H1 (cell line): ENCODE measurements at regions not wholly inside any gene's neighbourhood (a gene's known extent, or its start where the extent isn't known, plus 50 kb on each side); places are given as distances from the start of the nearest gene placed in this dataset.

ENCODE experiments used
- CTCF ChIA-PET: fragments of 300-600 bp; sonication (Branson Sonifier 250); formaldehyde crosslinking; loops from one replicate; lab custom pipeline; 2021; ENCODE audit not compliant: partially characterized antibody; lab: Charles Lee
- POLR2A ChIA-PET: fragments of 300-600 bp; sonication (Branson Sonifier 250); formaldehyde crosslinking; loops from one replicate; lab custom pipeline; 2021; ENCODE audit warnings: inconsistent platforms; ENCODE audit not compliant: partially characterized antibody; lab: Charles Lee
- DNase-seq, 2 experiments: peaks; one replicate each; pipeline versions ENCODE4 v3.0.0 to v3.0.0-alpha.2; 2010 to 2022; ENCODE audit warnings: low spot score in 2 of 2, low read depth in 1 of 2, mixed read lengths in 1 of 2
- FAIRE-seq: peaks from 2 replicates; lab custom pipeline; 2011; peaks lifted over from hg19 to GRCh38; lab: Jason Lieb, UNC
- H2AFZ ChIP-seq: 2 replicates; pipeline ENCODE4 v1.8.1; 2012; ENCODE audit warnings: low read length, inconsistent platforms
- H2AK5ac ChIP-seq: 2 replicates; pipeline ENCODE4 v1.6.1; 2013; ENCODE audit warnings: low read depth, low read length
- H2BK120ac ChIP-seq: replicated peaks from 2 replicates; pipeline ENCODE3; 2013; ENCODE audit warnings: low read depth, low read length, inconsistent platforms
- H2BK12ac ChIP-seq: 2 replicates; pipeline ENCODE4 v1.6.1; 2013; ENCODE audit warnings: low read depth, low read length
- H2BK15ac ChIP-seq: 2 replicates; pipeline ENCODE4 v1.6.1; 2013; ENCODE audit warnings: low read length
- H2BK20ac ChIP-seq: 2 replicates; pipeline ENCODE4 v1.6.1; 2013; ENCODE audit warnings: low read length
- H2BK5ac ChIP-seq: 2 replicates; pipeline ENCODE4 v1.6.1; 2013; ENCODE audit warnings: low read depth, low read length
- H3K14ac ChIP-seq: 2 replicates; pipeline ENCODE4 v1.6.1; 2013; ENCODE audit warnings: inconsistent platforms; ENCODE audit not compliant: insufficient read length
- H3K18ac ChIP-seq: 2 replicates; pipeline ENCODE4 v1.6.1; 2013; ENCODE audit warnings: low read length; ENCODE audit errors: extremely low read depth
- H3K23ac ChIP-seq: 2 replicates; pipeline ENCODE4 v1.6.1; 2013; ENCODE audit warnings: inconsistent platforms; ENCODE audit not compliant: insufficient read length
- H3K23me2 ChIP-seq: 2 replicates; pipeline ENCODE4 v1.6.1; 2013; ENCODE audit warnings: low read depth, low read length
- H3K27ac ChIP-seq: 2 replicates; pipeline ENCODE4 v1.6.1; 2011; ENCODE audit warnings: low read depth, low read length, inconsistent platforms
- H3K27me3 ChIP-seq, 4 experiments: replicated peaks in 1 of 4; 1 replicate in 1 of 4; 2 replicates in 3 of 4; pipeline versions ENCODE4 v1.6.1 to v1.8.1; 2011 to 2013; ENCODE audit warnings: low read length in 3 of 4, mild to moderate bottlenecking in 3 of 4, inconsistent platforms in 2 of 4, mixed read lengths in 2 of 4, moderate library complexity in 1 of 4; ENCODE audit not compliant: control insufficient read depth in 3 of 4, insufficient read depth in 3 of 4; ENCODE audit errors: extremely low read depth in 1 of 4
- H3K36me3 ChIP-seq, 4 experiments: 2 replicates each; pipeline versions ENCODE4 v1.6.1 to v1.8.1; 2011 to 2013; ENCODE audit warnings: mild to moderate bottlenecking in 4 of 4, low read length in 3 of 4, moderate library complexity in 2 of 4, control low read depth in 1 of 4, inconsistent platforms in 1 of 4; ENCODE audit not compliant: insufficient read depth in 4 of 4, control insufficient read depth in 2 of 4
- H3K4ac ChIP-seq: replicated peaks from 2 replicates; pipeline ENCODE3; 2013; ENCODE audit warnings: low read length, low read depth, mixed read lengths, inconsistent platforms; ENCODE audit not compliant: insufficient read length
- H3K4me1 ChIP-seq, 4 experiments: replicated peaks in 1 of 4; 1 replicate in 1 of 4; 2 replicates in 3 of 4; pipeline versions ENCODE4 v1.6.1 to v1.8.1; 2011 to 2013; ENCODE audit warnings: low read length in 3 of 4, inconsistent platforms in 2 of 4, mixed read lengths in 1 of 4; ENCODE audit not compliant: insufficient read depth in 4 of 4, control insufficient read depth in 3 of 4
- H3K4me2 ChIP-seq, 2 experiments: 2 replicates each; pipeline versions ENCODE4 v1.6.1 to v1.8.1; 2011 to 2013; ENCODE audit warnings: low read depth in 2 of 2, low read length in 2 of 2, control low read depth in 1 of 2, inconsistent platforms in 1 of 2, mild to moderate bottlenecking in 1 of 2; ENCODE audit not compliant: insufficient read depth in 1 of 2
- H3K4me3 ChIP-seq, 4 experiments: fragments of 200-600, 300-600 bp in 1 of 4; sonication (generic), shearing (Covaris generic), sonication (Bioruptor Twin) in 1 of 4; 2 replicates each; pipeline versions ENCODE4 v1.5.1 to v1.8.1; 2011 to 2016; ENCODE audit warnings: low read length in 4 of 4, low read depth in 3 of 4, control low read depth in 2 of 4, inconsistent platforms in 2 of 4, mild to moderate bottlenecking in 2 of 4, mixed read lengths in 1 of 4, moderate library complexity in 1 of 4; ENCODE audit not compliant: insufficient read depth in 2 of 4; ENCODE audit errors: extremely low read depth in 1 of 4
- H3K56ac ChIP-seq: replicated peaks from 2 replicates; pipeline ENCODE3; 2013; ENCODE audit warnings: low read depth, mild to moderate bottlenecking, mixed read lengths, low read length, inconsistent platforms; ENCODE audit not compliant: insufficient read length
- H3K79me1 ChIP-seq: 2 replicates; pipeline ENCODE4 v1.6.1; 2013; ENCODE audit warnings: low read depth, low read length, control low read depth
- H3K79me2 ChIP-seq, 2 experiments: 2 replicates each; pipeline versions ENCODE4 v1.6.1 to v1.8.1; 2012 to 2013; ENCODE audit warnings: low read length in 2 of 2, mild to moderate bottlenecking in 2 of 2, inconsistent platforms in 1 of 2; ENCODE audit not compliant: insufficient read depth in 2 of 2, control insufficient read depth in 1 of 2
- H3K9ac ChIP-seq, 4 experiments: replicated peaks in 1 of 4; 1 replicate in 1 of 4; 2 replicates in 3 of 4; pipeline versions ENCODE4 v1.6.1 to v1.8.1; 2011 to 2013; ENCODE audit warnings: low read depth in 3 of 4, low read length in 3 of 4, control low read depth in 2 of 4, mild to moderate bottlenecking in 2 of 4, moderate library complexity in 2 of 4, inconsistent platforms in 1 of 4; ENCODE audit errors: extremely low read depth in 1 of 4
- H3K9me3 ChIP-seq, 2 experiments: 2 replicates each; pipeline versions ENCODE4 v1.6.1 to v1.8.1; 2012 to 2013; ENCODE audit warnings: mild to moderate bottlenecking in 2 of 2, moderate library complexity in 2 of 2, control low read depth in 1 of 2, inconsistent platforms in 1 of 2, low read depth in 1 of 2, low read length in 1 of 2, mixed read lengths in 1 of 2; ENCODE audit not compliant: insufficient read depth in 2 of 2
- H4K20me1 ChIP-seq, 2 experiments: replicated peaks in 1 of 2; 2 replicates each; pipeline versions ENCODE3 to v1.8.1; 2011 to 2013; ENCODE audit warnings: inconsistent platforms in 2 of 2, low read length in 2 of 2, mild to moderate bottlenecking in 1 of 2; ENCODE audit not compliant: insufficient read depth in 2 of 2, control insufficient read depth in 1 of 2
- H4K5ac ChIP-seq: 2 replicates; pipeline ENCODE4 v1.6.1; 2013; ENCODE audit warnings: low read length, low read depth, mixed read lengths, inconsistent platforms; ENCODE audit not compliant: insufficient read length
- H4K8ac ChIP-seq: 2 replicates; pipeline ENCODE4 v1.8.0; 2013; ENCODE audit warnings: mild to moderate bottlenecking, moderate library complexity, low read length, inconsistent platforms; ENCODE audit not compliant: insufficient read depth; ENCODE audit errors: extremely low read depth
- H4K91ac ChIP-seq: replicated peaks from 2 replicates; pipeline ENCODE3; 2013; ENCODE audit warnings: low read length, mixed read lengths, inconsistent platforms; ENCODE audit not compliant: insufficient read length
- GABPA ChIP-seq: IDR thresholded peaks from 2 replicates; pipeline ENCODE4 v1.6.1; 2011; ENCODE audit warnings: mild to moderate bottlenecking, low read length, moderate library complexity, borderline replicate concordance; ENCODE audit not compliant: insufficient read depth
- POLR2AphosphoS5 ChIP-seq: IDR thresholded peaks from 2 replicates; pipeline ENCODE4 v1.6.1; 2011; ENCODE audit warnings: low read depth, low read length
- RBBP5 ChIP-seq: IDR thresholded peaks from 2 replicates; pipeline ENCODE4 v1.7.1; 2012; ENCODE audit warnings: low read depth, mild to moderate bottlenecking, inconsistent platforms, low read length, moderate library complexity, borderline replicate concordance
- RFX5 ChIP-seq: IDR thresholded peaks from 2 replicates; pipeline ENCODE4 v1.6.1; 2011; ENCODE audit warnings: low read depth, low read length, improper control_type of control experiment, borderline replicate concordance
- SIX5 ChIP-seq: IDR thresholded peaks from 2 replicates; pipeline ENCODE4 v1.6.1; 2011; ENCODE audit warnings: mild to moderate bottlenecking, low read depth, low read length
- SP1 ChIP-seq: IDR thresholded peaks from 2 replicates; pipeline ENCODE4 v1.6.1; 2011; ENCODE audit warnings: low read depth, low read length
- SP2 ChIP-seq: IDR thresholded peaks from 2 replicates; pipeline ENCODE4 v1.6.1; 2012; ENCODE audit warnings: mild to moderate bottlenecking, low read length, inconsistent platforms
- ZNF274 ChIP-seq: IDR thresholded peaks from 2 replicates; pipeline ENCODE4 v1.7.0; 2012; ENCODE audit warnings: low read length, borderline replicate concordance; ENCODE audit errors: extremely low read depth
- WGBS, 2 experiments: shearing (Covaris generic) in 1 of 2; methylation state at CpG; one replicate each; pipeline versions ENCODE4 v1.1.6 to v1.1.7; 2013 to 2015; ENCODE audit warnings: low lambda C conversion rate in 2 of 2, mixed read lengths in 2 of 2, inconsistent platforms in 1 of 2, low coverage in 1 of 2, missing lambda C conversion rate in 1 of 2; ENCODE audit not compliant: insufficient replicate concordance in 2 of 2, insufficient coverage in 1 of 2, insufficient read length in 1 of 2; ENCODE audit errors: extremely low coverage in 1 of 2, missing lambda C conversion rate in 1 of 2; 5-methylcytosine and 5-hydroxymethylcytosine counted together
- TF ChIP-seq, protein P1 (sequence below): IDR thresholded peaks from 2 replicates; pipeline ENCODE4 v1.6.1; 2012; ENCODE audit warnings: inconsistent platforms
- TF ChIP-seq, protein P2 (sequence below): IDR thresholded peaks from 2 replicates; pipeline ENCODE4 v1.6.1; 2011; ENCODE audit warnings: low read depth, mild to moderate bottlenecking, low read length; ENCODE audit not compliant: insufficient read depth
- TF ChIP-seq, protein P3 (sequence below): IDR thresholded peaks from 2 replicates; pipeline ENCODE4 v1.6.1; 2012; ENCODE audit warnings: low read length, inconsistent platforms

DNA sequence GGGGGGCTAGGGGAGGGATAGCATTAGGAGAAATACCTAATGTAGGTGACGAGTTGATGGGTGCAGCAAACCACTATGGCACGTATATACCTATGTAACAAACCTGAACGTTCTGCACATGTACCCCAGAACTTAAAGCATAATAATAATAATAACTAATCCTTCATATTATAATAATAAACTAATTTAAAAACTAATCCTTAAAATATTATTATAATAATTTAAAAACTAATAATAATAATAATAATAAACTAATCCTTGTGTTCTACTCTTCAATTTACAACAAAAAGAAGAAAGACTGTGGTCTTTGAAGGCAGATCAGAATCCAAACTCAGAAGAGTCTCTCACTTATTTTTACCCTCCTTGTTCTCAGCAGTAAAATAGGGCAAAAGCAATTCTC lies 774.9 kb downstream of the CDH8 start:
- Histone ChIP-seq H2BK12ac (no peak overlapping the region), H3K4me2 (no peak overlapping the region), H3K14ac (no peak overlapping the region), H2BK15ac (no peak overlapping the region), H3K27me3 (no peaks in the 10 kb centered on the region), H3K4ac (no peak overlapping the region), H3K4me1 (no peaks in the 10 kb centered on the region; a peak in 1 of 7 replicates), H3K4me3 (no peak overlapping the region), H2AFZ (no peak overlapping the region), H3K9ac (no peak overlapping the region), H4K5ac (no peak overlapping the region), H3K27ac (no peak overlapping the region), H4K8ac (no peak overlapping the region), H3K36me3 (no peaks in the 10 kb centered on the region), H3K56ac (no peak overlapping the region), H2BK5ac (no peak overlapping the region), H3K23ac (no peak overlapping the region), H4K91ac (no peak overlapping the region), H3K18ac (no peak overlapping the region), H2AK5ac (no peak overlapping the region), H3K9me3 (no peaks in the 10 kb centered on the region), H3K23me2 (no peaks in the 10 kb centered on the region; the same call in 1 of the 2 replicates), H2BK120ac (no peak overlapping the region), H4K20me1 (no peaks in the 10 kb centered on the region), H3K79me2 (no peaks in the 10 kb centered on the region), H3K79me1 (no peaks in the 10 kb centered on the region), H2BK20ac (no peak overlapping the region)
- FAIRE-seq (no peak), DNase-seq (no peak)
- WGBS, 2 experiments, result 92% methylated on average over 3 of the region's 3 CpGs; no CpG with 5 or more reads in 1 of the 2 experiments
- ChIA-PET CTCF (no interaction called here), POLR2A (no interaction called here)
- TF ChIP-seq, protein P1, sequence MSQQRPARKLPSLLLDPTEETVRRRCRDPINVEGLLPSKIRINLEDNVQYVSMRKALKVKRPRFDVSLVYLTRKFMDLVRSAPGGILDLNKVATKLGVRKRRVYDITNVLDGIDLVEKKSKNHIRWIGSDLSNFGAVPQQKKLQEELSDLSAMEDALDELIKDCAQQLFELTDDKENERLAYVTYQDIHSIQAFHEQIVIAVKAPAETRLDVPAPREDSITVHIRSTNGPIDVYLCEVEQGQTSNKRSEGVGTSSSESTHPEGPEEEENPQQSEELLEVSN, result no peak
- TF ChIP-seq RFX5 (no peak), GABPA (no peak), SIX5 (no peak), POLR2AphosphoS5 (no peak), SP1 (no peak), ZNF274 (no peak), SP2 (no peak), RBBP5 (no peak)
- TF ChIP-seq, protein P2, sequence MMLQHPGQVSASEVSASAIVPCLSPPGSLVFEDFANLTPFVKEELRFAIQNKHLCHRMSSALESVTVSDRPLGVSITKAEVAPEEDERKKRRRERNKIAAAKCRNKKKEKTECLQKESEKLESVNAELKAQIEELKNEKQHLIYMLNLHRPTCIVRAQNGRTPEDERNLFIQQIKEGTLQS, result no peak
- TF ChIP-seq, protein P3, sequence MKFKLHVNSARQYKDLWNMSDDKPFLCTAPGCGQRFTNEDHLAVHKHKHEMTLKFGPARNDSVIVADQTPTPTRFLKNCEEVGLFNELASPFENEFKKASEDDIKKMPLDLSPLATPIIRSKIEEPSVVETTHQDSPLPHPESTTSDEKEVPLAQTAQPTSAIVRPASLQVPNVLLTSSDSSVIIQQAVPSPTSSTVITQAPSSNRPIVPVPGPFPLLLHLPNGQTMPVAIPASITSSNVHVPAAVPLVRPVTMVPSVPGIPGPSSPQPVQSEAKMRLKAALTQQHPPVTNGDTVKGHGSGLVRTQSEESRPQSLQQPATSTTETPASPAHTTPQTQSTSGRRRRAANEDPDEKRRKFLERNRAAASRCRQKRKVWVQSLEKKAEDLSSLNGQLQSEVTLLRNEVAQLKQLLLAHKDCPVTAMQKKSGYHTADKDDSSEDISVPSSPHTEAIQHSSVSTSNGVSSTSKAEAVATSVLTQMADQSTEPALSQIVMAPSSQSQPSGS, result no peak
